WTC11 (cell line): ENCODE measurements at regions not wholly inside any gene's neighbourhood (a gene's known extent, or its start where the extent isn't known, plus 50 kb on each side); places are given as distances from the start of the nearest gene placed in this dataset.

Source experiments
- ATAC-seq: fragments of 200-7000 bp; cut with Tn5 transposase; 2 replicates; pipeline ENCODE4 v1.10.0; 2021; ENCODE audit warnings: mild to moderate bottlenecking, moderate library complexity
- CTCF ChIA-PET: fragments of 300-600 bp; sonication (Branson Sonifier 250); formaldehyde crosslinking; loops from one replicate; lab custom pipeline; 2021; ENCODE audit warnings: antibody characterized with exemption; lab: Charles Lee
- POLR2A ChIA-PET: fragments of 350-600 bp; sonication (Branson Sonifier 250); formaldehyde crosslinking; loops from one replicate; lab custom pipeline; 2021; ENCODE audit warnings: antibody characterized with exemption; lab: Charles Lee
- DNase-seq: peaks from one replicate; pipeline ENCODE4 v3.0.0; 2021; ENCODE audit warnings: low spot score
- H3K27ac Mint-ChIP-seq: 2 replicates; pipeline ENCODE4 v1.8.0; 2021; ENCODE audit warnings: mixed read lengths
- H3K27me3 Mint-ChIP-seq: 2 replicates; pipeline ENCODE4 v1.8.0; 2021; ENCODE audit warnings: low read depth, mild to moderate bottlenecking, moderate library complexity, mixed read lengths
- H3K36me3 Mint-ChIP-seq: 2 replicates; pipeline ENCODE4 v1.8.0; 2021; ENCODE audit warnings: mixed read lengths
- H3K4me1 Mint-ChIP-seq: 2 replicates; pipeline ENCODE4 v1.8.0; 2022; ENCODE audit warnings: mixed read lengths
- H3K4me3 Mint-ChIP-seq: 2 replicates; pipeline ENCODE4 v1.8.0; 2021; ENCODE audit warnings: mild to moderate bottlenecking, moderate library complexity, mixed read lengths
- H3K9me3 Mint-ChIP-seq: 2 replicates; pipeline ENCODE4 v1.8.0; 2021; ENCODE audit warnings: mixed read lengths
- AR ChIP-seq: fragments of 250-450 bp; sonication (Bioruptor Pico); IDR thresholded peaks from 2 replicates; pipeline ENCODE4 v1.9.0; 2021; ENCODE audit warnings: mild to moderate bottlenecking
- ATF6 ChIP-seq: sonication (generic); formaldehyde crosslinking; IDR thresholded peaks from 2 replicates; pipeline ENCODE4 v1.8.1; 2023; ENCODE audit warnings: mild to moderate bottlenecking, missing genetic modification reagents
- CREM ChIP-seq: sonication (generic); formaldehyde crosslinking; IDR thresholded peaks from 2 replicates; pipeline ENCODE4 v1.8.1; 2022; ENCODE audit warnings: mild to moderate bottlenecking, missing genetic modification reagents, moderate library complexity
- ELF4 ChIP-seq: sonication (generic); formaldehyde crosslinking; IDR thresholded peaks from 2 replicates; pipeline ENCODE4 v1.8.1; 2022; ENCODE audit warnings: low read depth, mild to moderate bottlenecking, moderate library complexity, missing genetic modification reagents
- EMX1 ChIP-seq: fragments of 250-450 bp; sonication (Bioruptor Pico); IDR thresholded peaks from 2 replicates; pipeline ENCODE4 v1.8.0; 2021; ENCODE audit warnings: mild to moderate bottlenecking
- ERG ChIP-seq: fragments of 250-450 bp; sonication (Bioruptor Pico); IDR thresholded peaks from 2 replicates; pipeline ENCODE4 v1.8.0; 2021; ENCODE audit warnings: mild to moderate bottlenecking
- ETV6 ChIP-seq: sonication (generic); formaldehyde crosslinking; IDR thresholded peaks from 2 replicates; pipeline ENCODE4 v1.8.1; 2022; ENCODE audit warnings: mild to moderate bottlenecking, missing genetic modification reagents
- FOXK1 ChIP-seq: sonication (generic); formaldehyde crosslinking; IDR thresholded peaks from 2 replicates; pipeline ENCODE4 v1.8.0; 2022; ENCODE audit warnings: mild to moderate bottlenecking, moderate library complexity, missing genetic modification reagents
- FOXP4 ChIP-seq: sonication (generic); formaldehyde crosslinking; IDR thresholded peaks from 2 replicates; pipeline ENCODE4 v1.8.0; 2022; ENCODE audit warnings: mild to moderate bottlenecking, missing genetic modification reagents
- HMGA2 ChIP-seq: fragments of 250-450 bp; sonication (Bioruptor Pico); IDR thresholded peaks from 2 replicates; pipeline ENCODE4 v1.4.0; 2021; ENCODE audit warnings: mild to moderate bottlenecking, moderate library complexity
- IRF1 ChIP-seq: sonication (generic); formaldehyde crosslinking; IDR thresholded peaks from 2 replicates; pipeline ENCODE4 v1.8.0; 2023; ENCODE audit warnings: missing genetic modification reagents
- MAX ChIP-seq: sonication (generic); formaldehyde crosslinking; IDR thresholded peaks from 2 replicates; pipeline ENCODE4 v1.8.0; 2022; ENCODE audit warnings: mild to moderate bottlenecking, missing genetic modification reagents
- NFE2L1 ChIP-seq: sonication (generic); formaldehyde crosslinking; IDR thresholded peaks from 2 replicates; pipeline ENCODE4 v1.8.1; 2023; ENCODE audit warnings: missing genetic modification reagents
- NFYB ChIP-seq: sonication (generic); formaldehyde crosslinking; conservative IDR thresholded peaks from 2 replicates; pipeline ENCODE4 v1.8.0; 2022; ENCODE audit warnings: low read depth, missing genetic modification reagents
- NR2C2 ChIP-seq: sonication (generic); formaldehyde crosslinking; IDR thresholded peaks from 2 replicates; pipeline ENCODE4 v1.8.0; 2022; ENCODE audit warnings: mild to moderate bottlenecking, missing genetic modification reagents
- NR3C1 ChIP-seq: sonication (generic); formaldehyde crosslinking; conservative IDR thresholded peaks from 2 replicates; pipeline ENCODE4 v1.8.1; 2023; ENCODE audit warnings: low read depth, mild to moderate bottlenecking, missing genetic modification reagents
- OVOL2 ChIP-seq: fragments of 250-450 bp; sonication (Bioruptor Pico); IDR thresholded peaks from 2 replicates; pipeline ENCODE4 v1.9.0; 2021; ENCODE audit warnings: mild to moderate bottlenecking, borderline replicate concordance
- RELA ChIP-seq: sonication (generic); formaldehyde crosslinking; IDR thresholded peaks from 2 replicates; pipeline ENCODE4 v1.8.1; 2022; ENCODE audit warnings: missing genetic modification reagents, mild to moderate bottlenecking, borderline replicate concordance
- RORB ChIP-seq: fragments of 250-450 bp; sonication (Bioruptor Pico); IDR thresholded peaks from 2 replicates; pipeline ENCODE4 v1.9.0; 2021; ENCODE audit warnings: mild to moderate bottlenecking
- SMAD3 ChIP-seq: sonication (generic); formaldehyde crosslinking; IDR thresholded peaks from 2 replicates; pipeline ENCODE4 v1.8.0; 2022; ENCODE audit warnings: missing genetic modification reagents, mild to moderate bottlenecking, borderline replicate concordance
- TEAD4 ChIP-seq: sonication (generic); formaldehyde crosslinking; IDR thresholded peaks from 2 replicates; pipeline ENCODE4 v1.8.0; 2022; ENCODE audit warnings: mild to moderate bottlenecking, missing genetic modification reagents
- ZMAT4 ChIP-seq: fragments of 250-450 bp; sonication (Bioruptor Pico); IDR thresholded peaks from 2 replicates; pipeline ENCODE4 v1.9.0; 2021; ENCODE audit warnings: mild to moderate bottlenecking
- ZNF263 ChIP-seq: sonication (generic); formaldehyde crosslinking; IDR thresholded peaks from 2 replicates; pipeline ENCODE4 v1.8.1; 2022; ENCODE audit warnings: low read depth, mild to moderate bottlenecking, moderate library complexity, missing genetic modification reagents
- ZNF317 ChIP-seq: sonication (generic); formaldehyde crosslinking; IDR thresholded peaks from 2 replicates; pipeline ENCODE4 v1.8.1; 2023; ENCODE audit warnings: low read depth, mild to moderate bottlenecking, moderate library complexity, missing genetic modification reagents, borderline replicate concordance
- ZNF423 ChIP-seq: fragments of 250-450 bp; sonication (Bioruptor Pico); IDR thresholded peaks from 2 replicates; pipeline ENCODE4 v2.1.2; 2022; ENCODE audit warnings: mild to moderate bottlenecking, moderate library complexity

- DNase-seq (no peak), ATAC-seq (no peak)
- POLR2A ChIA-PET = no interaction called here
- no peak overlapping the region for H3K27ac Mint-ChIP-seq
- H3K9me3 Mint-ChIP-seq = no peaks in the 10 kb centered on the region
- no peaks in the 10 kb centered on the region for H3K36me3 Mint-ChIP-seq
- TF ChIP-seq ELF4 (CRISPR knock-in tag) = no peak
- no peak for TF ChIP-seq NR2C2 (CRISPR knock-in tag)
- no peak for TF ChIP-seq ETV6
- TF ChIP-seq NFE2L1 (CRISPR knock-in tag) = no peak
- no peak for TF ChIP-seq FOXP4
- peaks cover 9% of the 10 kb centered on the region for H3K4me1 Mint-ChIP-seq
- CTCF ChIA-PET = no interaction called here
- H3K4me3 Mint-ChIP-seq = no peak overlapping the region
- no peaks in the 10 kb centered on the region for H3K27me3 Mint-ChIP-seq
These were observed 774.2 kb upstream of the LCORL start for GRCh38 chr4:18795794-18796193.

- TF ChIP-seq SMAD3 (no peak), HMGA2 (CRISPR knock-in tag) (peak; percentile 95), ZNF423 (CRISPR knock-in tag) (no peak)
- DNase-seq (no peak), ATAC-seq (no peak)
- peaks cover 41% of the 10 kb centered on the region for H3K9me3 Mint-ChIP-seq
- H3K36me3 Mint-ChIP-seq = peaks cover 15% of the 10 kb centered on the region
- no peaks in the 10 kb centered on the region for H3K4me1 Mint-ChIP-seq
- peaks cover 2% of the 10 kb centered on the region; the same call in 1 of the 2 replicates for H3K27me3 Mint-ChIP-seq
- CTCF ChIA-PET = no interaction called here
- no peak overlapping the region for H3K27ac Mint-ChIP-seq
- POLR2A ChIA-PET = no interaction called here
- no peak overlapping the region for H3K4me3 Mint-ChIP-seq
These were observed 755.8 kb upstream of the LCORL start for GRCh38 chr4:18777190-18777930.

GRCh38 chr4:18767921-18768320 is 746.4 kb upstream of the LCORL start:
- Mint-ChIP-seq H3K4me1 (no peaks in the 10 kb centered on the region), H3K4me3 (no peak overlapping the region), H3K9me3 (peaks cover 15% of the 10 kb centered on the region), H3K27me3 (no peaks in the 10 kb centered on the region), H3K36me3 (no peaks in the 10 kb centered on the region), H3K27ac (no peak overlapping the region)
- ATAC-seq = no peak
- no peak for DNase-seq
- ChIA-PET POLR2A (no interaction called here), CTCF (no interaction called here)
- TF ChIP-seq NFYB (CRISPR knock-in tag) (no peak), AR (no peak), ZNF263 (CRISPR knock-in tag) (no peak), IRF1 (CRISPR knock-in tag) (no peak), ERG (CRISPR knock-in tag) (no peak), RELA (CRISPR knock-in tag) (no peak), CREM (CRISPR knock-in tag) (no peak), NR3C1 (no peak), ATF6 (CRISPR knock-in tag) (no peak), TEAD4 (no peak), OVOL2 (CRISPR knock-in tag) (no peak), MAX (no peak), FOXK1 (CRISPR knock-in tag) (no peak), EMX1 (no peak), ZNF317 (CRISPR knock-in tag) (no peak), ZMAT4 (no peak), RORB (CRISPR knock-in tag) (no peak)
